HG03460 (cell line): ENCODE measurements at regions not wholly inside any gene's neighbourhood (a gene's known extent, or its start where the extent isn't known, plus 50 kb on each side); places are given as distances from the start of the nearest gene placed in this dataset.
A peak's percentile ranks its signal among the peaks of the same experiment; 100 is the strongest.
"Not testable (repeated sequence)": the region's sequence is repeated elsewhere in the genome, so short reads cannot be mapped to it uniquely, and the experiment has no call there.

Experiments used
- ATAC-seq: cut with Tn5 transposase; IDR thresholded peaks from one replicate; pipeline ENCODE4 v1.9.1; 2021; ENCODE audit not compliant: unreplicated experiment

GRCh38 chr1:187942986-187943385 is 1114.2 kb downstream of the PLA2G4A start:
- ATAC-seq = no peak

GRCh38 chr1:187943606-187944403 is 1115.1 kb downstream of the PLA2G4A start:
- ATAC-seq = no peak

DNA sequence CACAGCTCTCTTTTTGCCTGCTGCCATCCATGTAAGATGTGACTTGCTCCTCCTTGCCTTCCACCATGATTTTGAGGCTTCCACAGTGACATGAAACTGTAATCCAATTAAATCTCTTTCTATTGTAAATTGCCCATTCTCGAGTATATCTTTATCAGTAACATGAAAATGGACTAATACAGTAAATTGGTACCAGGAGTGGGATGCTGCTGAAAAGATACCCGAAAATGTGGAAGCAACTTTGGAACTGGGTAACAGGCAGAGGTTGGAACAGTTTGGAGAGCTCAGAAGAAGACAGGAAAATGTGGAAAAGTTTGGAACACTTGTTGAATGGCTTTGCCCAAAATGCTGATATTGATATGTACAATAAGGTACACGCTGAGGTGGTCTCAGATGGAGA is 1117.9 kb downstream of the PLA2G4A start:
- not testable (repeated sequence) for ATAC-seq

- ATAC-seq = no peak
These were observed 1118.6 kb downstream of the PLA2G4A start for GRCh38 chr1:187947359-187947758.

- no peak for ATAC-seq
These were observed 1119.5 kb downstream of the PLA2G4A start for GRCh38 chr1:187948170-187948794.

GRCh38 chr1:187949567-187949966 is 1120.8 kb downstream of the PLA2G4A start:
- ATAC-seq = no peak

GRCh38 chr1:187951817-187952216 is 1123.1 kb downstream of the PLA2G4A start:
- ATAC-seq = no peak

- no peak for ATAC-seq
These were observed 1123.7 kb downstream of the PLA2G4A start for GRCh38 chr1:187952446-187952845.

- no peak for ATAC-seq
These were observed 1128.2 kb downstream of the PLA2G4A start for GRCh38 chr1:187956975-187957374.

DNA sequence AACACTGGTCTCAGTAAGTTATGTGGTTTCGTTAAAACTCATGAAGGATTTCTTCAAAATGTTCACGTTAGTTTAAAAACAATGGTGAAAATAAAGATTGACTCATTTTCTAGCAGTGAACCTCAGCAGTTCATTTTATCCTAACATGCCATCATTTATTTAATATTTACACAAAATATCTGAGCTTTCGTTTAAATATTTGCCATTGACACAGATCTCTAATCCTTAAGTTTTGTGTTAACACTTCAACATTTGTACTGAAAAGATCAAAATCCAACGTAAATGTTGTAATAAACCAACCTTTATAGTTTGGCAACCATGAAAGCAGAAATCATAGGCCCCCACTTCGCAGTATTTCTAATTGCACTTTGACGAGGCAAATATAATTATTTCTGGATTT is 1129.5 kb downstream of the PLA2G4A start:
- ATAC-seq = no peak

GRCh38 chr1:187959062-187959461 is 1130.3 kb downstream of the PLA2G4A start:
- no peak for ATAC-seq

DNA sequence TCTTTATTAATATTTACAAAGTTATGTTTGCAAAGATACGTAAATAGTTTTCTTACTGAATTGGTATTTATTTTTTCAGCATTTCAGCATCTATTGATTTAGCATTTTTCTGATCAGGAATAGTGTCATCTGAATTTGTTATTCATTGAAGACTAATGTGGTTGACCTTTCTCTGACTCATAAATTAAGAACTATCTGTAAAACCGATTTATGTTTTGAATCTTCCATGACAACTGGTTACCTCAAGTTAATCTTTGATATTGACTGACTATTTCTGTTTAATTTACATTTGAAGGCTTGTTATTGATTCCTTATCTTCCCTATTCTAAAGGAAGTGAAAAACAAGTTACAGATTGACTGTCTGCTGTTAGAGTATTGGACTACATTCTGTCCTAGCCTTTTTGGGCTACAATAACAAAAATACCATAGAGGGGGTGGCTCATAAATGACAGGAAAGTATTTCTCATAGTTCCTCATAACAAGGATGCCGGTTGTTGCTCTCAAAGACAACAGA is 1131.4 kb downstream of the PLA2G4A start:
- ATAC-seq = no peak

- ATAC-seq = no peak
These were observed 1133.1 kb downstream of the PLA2G4A start for GRCh38 chr1:187961895-187962294.

DNA sequence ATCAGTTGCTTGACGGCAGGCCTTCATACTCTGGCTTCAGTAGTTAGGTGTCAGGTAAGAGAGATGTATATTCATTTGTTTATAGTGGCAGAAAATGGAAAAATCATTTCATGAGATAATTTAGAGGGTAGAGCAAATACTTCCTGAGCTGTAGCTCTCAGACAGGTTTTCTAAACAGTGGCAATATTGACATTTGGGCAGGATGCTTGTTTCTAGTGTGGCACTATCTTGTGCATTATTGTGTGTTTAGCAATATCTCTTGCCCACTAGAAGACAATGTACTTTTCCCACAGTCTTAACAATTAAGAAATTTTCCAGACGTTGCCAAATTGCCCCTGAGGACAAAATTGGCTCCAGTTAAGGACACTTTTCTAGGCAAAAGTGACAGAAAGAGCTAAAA is 1143.1 kb downstream of the PLA2G4A start:
- ATAC-seq = no peak

DNA sequence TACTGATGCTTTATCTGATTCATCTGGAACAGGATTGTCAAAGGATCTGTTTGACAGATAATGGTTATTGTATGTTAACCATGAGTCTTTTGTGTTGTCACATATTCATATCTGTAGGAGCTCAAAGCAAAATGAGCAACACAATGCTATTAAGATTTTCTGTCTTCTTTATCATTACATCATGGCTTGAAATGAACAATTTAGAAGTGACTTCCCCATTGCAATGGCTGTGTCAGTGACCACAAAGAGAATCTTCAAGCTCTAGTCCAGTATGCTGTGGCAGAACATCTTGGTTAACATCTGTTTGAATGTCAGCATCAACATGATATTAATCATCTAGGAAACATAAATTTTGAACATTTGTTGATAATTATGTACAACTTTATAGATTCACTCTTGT is 1148.5 kb downstream of the PLA2G4A start:
- no peak for ATAC-seq

DNA sequence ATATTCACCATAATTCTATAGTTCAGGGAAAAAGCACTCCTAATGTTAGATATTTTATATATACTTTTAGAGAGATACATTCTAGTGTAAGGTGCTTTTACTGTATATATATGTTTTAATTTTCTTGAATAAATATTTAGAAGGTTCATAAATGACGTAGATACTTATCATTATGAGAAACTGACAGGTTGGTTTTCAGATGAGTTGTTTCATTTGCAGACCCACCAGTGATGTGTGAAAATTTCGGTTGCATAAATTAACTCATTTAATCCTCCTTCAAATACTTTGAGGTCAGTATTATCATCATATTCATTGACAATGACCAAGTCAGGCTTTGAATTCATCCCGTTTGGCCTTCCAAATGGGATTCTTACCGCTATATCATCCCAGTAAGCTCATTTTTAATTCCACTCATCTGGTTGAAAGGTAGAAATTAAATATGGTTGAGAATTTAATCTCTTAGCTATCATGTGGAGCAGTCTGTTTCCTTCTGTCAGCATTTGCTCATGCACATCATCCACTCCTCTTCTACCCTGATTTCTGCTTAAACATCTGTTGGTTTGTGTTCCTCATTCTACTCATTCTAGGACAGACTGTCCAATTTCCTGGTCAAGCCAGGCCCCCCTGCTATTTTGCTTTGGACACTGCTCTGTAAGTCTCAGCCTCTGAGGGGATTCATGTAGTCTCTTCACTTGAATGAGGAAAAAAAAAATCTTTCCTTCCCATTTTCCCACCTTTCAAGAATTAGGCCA is 1156.6 kb downstream of the PLA2G4A start:
- peak; percentile 45 for ATAC-seq

DNA sequence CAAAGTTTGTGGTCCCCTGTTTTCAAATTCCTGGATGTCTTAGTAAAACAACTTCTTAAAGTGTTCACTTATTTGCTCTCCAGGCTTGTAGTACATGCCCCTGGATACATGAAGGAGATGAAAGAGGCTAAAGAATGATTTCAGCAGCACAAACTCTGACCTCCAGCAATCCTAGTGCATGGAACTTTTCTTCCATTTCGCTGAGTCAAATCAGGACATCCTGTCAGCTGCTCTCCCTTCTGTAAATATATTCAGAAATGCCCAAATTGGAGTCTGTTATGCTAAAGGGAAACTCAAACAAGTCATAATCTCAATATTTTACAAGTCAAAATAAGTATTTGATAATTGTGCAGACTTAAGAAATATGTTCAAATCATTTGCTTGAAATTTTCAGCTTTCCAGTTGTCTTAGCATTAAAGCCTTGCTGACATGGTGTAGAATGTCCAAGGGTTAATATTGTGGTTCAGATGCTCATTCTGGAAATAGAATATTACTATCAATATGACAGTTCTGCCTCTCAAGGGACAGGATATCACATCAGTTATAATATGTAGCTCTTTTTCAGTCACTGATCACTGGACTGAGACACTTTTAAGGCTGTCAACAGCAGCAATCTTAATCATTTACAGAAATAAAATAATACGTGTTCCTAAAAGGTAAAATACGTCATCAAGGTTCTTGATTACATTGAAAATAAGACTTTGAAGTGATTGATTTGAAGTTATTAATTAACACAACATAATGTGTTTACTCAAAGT is 1157.3 kb downstream of the PLA2G4A start:
- ATAC-seq = peak; percentile 85

GRCh38 chr1:187987236-187987776 is 1158.6 kb downstream of the PLA2G4A start:
- ATAC-seq = no peak

DNA sequence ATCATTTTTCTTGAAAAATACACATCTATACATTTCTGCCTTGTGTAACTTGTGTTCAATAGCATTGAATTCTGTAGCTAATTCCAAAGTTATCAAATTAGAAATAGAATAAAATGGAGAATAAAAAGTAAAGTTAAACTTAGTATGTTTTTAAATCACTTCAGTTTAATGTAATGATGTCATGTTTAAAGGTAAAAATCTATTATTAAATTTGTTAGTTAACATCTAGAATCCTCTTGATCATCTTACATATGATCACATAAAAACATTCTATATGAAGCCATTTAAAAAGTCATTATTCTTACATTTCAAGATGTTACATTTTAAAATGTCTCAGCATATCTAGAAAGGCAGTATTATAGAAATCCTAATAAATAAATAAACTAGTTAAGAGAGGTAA is 1163.2 kb downstream of the PLA2G4A start:
- ATAC-seq = no peak

DNA sequence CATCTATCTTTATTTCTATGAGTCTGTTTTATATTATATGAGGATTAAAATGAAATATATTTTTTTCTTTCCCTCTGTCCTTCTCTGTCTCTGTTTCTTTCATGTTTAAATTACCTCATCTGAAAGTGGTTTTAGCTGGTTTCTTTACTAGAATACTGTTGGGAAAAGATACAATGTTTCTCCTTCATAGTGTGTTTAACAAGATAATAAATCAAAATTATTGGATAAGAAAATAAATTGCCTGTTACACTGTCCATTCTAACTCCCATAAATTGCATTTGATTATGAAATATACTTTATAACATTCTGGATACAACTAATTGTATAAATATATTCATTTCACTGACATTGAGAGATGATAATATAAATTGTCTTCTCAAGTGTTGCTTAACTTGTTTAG is 1168.0 kb downstream of the PLA2G4A start:
- ATAC-seq = no peak

- no peak for ATAC-seq
These were observed 1171.2 kb downstream of the PLA2G4A start for GRCh38 chr1:187999973-188000372.
